HG03175 (cell line): ENCODE measurements at regions not wholly inside any gene's neighbourhood (a gene's known extent, or its start where the extent isn't known, plus 50 kb on each side); places are given as distances from the start of the nearest gene placed in this dataset.
A peak's percentile ranks its signal among the peaks of the same experiment; 100 is the strongest.
"Not testable (repeated sequence)": the region's sequence is repeated elsewhere in the genome, so short reads cannot be mapped to it uniquely, and the experiment has no call there.

Experiments
- ATAC-seq: cut with Tn5 transposase; IDR thresholded peaks from one replicate; pipeline ENCODE4 v1.9.1; 2021; ENCODE audit warnings: mild to moderate bottlenecking, moderate library complexity; ENCODE audit not compliant: unreplicated experiment

DNA sequence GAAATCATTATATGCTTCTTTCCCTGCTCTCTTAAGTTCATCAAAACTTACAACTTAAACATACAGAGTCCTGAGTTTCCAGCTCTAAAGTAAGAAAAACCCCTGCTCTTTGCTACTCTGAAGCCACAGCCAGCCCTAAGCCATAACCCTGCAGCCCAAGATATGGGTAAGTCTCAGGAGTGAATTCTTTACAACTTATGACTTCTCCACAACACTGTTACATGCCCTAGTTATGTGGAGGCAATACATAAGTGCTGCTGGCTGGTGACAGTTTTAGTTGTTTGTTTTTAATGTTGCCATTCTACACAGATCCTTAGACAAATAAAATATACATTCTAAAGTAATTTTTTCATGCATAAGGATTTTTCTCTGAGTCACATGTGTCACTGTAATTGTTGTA lies 100.2 kb downstream of the FBXO8 start:
- ATAC-seq = no peak

DNA sequence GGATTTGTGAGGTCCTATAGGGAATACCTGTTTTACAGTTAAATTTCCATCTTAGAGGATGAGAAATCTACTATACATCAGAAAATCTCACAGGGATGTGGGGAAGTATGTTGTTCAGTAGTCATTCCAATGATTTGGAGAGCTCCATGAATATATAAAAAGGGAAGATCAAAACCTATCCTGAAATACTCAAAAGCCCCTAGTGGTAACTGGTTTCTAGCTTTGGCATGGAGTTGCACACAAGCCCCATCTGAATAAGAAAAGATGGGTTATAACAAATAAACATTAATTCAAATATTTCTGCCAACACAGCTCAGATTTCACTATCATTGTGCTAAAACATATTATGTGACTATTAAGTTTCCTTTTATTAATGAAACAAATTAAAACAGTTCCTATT lies 101.6 kb downstream of the FBXO8 start:
- no peak for ATAC-seq

DNA sequence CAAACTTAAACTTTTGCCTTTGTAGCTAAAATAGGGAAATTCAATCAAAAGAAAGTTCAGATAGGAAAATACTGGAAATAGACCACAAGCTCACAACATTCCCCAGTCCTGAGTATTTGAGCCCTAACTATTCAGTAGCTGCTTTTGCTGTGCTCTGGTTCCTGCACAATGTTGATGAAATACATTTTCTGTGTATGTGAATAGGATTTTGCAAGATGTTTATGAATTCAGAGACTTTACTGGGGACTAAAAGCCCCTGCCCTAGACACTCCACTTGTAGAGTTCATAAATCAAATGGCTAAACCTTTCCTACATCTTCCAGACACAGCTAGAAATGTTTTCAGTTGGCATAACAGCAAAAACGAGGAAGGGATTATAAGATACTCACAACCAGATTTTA lies 105.9 kb downstream of the FBXO8 start:
- ATAC-seq = no peak

DNA sequence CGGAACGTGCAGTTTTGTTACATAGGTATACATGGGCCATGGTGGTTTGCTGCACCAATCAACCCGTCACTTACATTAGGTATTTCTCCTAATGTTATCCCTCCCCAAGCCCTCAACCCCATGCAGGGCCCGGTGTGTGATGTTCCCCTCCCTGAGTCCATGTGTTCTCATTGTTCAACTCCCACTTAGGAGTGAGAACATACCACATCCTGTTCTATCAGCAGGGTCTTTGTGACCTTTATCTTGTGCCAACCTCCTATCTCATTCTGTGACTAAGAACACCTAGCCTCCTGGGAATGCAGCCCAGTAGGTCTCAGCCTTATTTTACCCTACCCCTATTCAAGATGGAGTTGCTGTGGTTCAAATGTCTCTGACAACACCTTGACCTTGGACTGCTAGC lies 107.6 kb downstream of the FBXO8 start:
- not testable (repeated sequence) for ATAC-seq

DNA sequence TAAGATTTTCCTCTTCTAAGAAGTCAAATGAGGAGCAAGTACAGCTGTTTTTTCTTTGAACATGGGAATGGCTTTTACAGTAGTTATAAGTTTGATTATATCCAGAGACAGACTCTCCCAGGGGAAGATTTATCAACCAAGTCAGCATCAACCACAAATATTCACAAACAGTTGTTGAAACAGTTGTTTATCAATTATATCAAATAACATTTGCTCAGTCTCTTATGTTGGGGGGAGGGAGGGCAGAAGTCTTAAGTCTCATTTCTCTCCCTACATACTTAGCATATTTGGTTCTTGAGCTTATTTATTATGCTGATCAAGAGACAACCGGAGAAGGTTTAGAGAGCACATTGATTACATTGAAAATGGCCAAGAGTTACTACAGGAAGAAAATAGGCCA lies 110.1 kb downstream of the FBXO8 start:
- no peak for ATAC-seq

DNA sequence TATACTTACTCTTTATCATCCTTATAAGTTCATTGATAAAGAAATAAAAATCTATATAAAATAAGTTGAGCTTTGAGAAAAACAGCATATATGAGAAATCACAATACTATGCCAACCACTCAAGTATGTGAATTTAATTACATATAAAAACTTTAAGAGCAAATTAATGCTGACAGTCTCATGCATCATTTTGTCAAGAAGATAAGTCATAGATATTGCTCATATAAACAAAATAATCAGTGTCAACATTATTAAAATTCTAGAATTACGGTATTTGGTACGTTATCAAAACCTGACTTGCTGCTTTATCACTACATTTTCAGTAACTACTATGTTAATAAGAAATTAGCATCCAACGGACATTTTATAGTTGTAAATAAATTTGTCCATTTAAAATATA lies 111.2 kb downstream of the FBXO8 start:
- ATAC-seq = no peak

DNA sequence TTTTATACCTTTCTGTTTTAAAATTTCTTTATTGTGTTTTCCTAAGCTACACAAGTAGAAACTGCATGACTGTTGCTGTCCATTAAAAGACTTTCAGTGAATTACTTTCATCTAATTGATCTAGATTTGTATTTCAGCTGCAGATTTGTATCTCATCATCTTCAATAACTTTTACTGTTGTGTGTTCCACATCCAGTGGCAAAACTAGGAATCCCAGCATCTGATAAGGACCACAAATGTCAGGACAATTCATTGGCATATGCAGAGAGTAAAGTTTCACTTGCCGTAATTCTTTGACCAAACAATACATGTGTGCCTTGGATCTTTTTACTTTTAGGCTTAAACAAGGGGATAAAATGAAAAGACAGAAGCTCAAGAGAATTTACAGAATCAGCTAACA lies 112.6 kb downstream of the FBXO8 start:
- no peak for ATAC-seq

DNA sequence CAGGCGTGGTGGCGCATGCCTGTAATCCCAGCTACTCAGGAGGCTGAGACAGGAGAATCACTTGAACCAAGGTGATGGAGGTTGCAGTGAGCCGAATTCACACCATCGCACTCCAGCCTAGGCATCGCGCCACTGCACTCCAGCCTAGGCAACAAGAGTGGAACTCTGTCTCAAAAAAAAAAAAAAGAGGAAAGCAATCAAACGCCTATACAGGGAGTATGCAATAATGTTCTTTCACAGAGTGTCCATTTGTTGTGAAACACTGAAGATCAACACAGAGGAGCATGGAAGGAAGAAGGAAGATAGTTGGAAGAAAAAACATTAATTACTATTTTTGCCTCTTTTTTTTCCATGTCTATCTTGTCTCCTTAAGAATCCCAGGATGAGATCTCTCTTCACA lies 113.4 kb downstream of the FBXO8 start:
- ATAC-seq = no peak

DNA sequence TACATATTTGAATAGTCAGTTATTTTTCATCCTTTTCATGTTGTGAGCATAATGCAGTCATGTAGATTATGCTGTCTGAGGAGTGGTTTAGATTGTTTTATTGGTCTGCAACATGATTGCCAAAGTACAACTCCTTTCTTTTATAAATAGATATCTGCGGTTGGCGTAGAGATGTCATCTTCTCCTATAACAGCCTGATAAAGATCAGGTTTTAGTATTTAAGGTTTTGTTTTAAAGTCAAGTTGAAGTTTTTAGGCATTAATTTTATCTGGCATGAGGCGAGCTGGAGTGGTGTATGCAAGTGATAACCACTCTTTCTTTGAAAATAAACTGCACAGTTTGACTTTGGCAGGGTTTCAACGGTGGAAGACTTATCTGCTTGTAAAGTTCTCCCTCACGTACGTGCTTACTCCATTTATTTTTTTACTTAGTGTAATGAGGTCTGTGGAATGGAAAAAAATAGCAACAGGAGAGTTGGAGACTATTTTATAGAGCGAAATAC lies 126.3 kb downstream of the FBXO8 start:
- ATAC-seq = no peak

DNA sequence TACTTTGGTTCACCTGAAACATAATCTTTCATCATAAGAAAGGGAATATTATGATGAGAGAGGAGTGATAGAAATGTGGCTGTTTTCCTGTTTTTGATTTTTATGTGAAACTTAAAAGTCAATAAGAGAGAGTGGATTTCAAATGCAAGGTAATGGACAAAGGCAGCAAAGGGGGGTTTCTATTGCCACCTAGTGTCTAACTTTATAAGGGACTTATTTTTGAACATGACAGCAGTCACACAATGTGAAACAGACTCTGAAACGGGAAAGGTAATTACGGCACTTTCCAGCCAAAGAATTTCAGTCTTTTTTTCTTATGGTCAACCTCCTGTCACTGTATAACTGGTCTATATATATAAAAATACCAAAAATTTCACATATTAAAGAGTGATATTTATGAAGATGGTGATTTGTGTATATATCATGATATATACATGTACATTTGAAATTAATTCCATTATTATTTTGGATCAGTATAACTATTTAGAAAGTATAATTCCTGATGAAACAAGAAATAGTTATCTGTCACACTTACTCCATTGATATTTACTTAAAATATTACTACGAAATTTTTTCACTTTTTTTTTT lies 127.1 kb downstream of the FBXO8 start:
- ATAC-seq = peak; percentile 89

DNA sequence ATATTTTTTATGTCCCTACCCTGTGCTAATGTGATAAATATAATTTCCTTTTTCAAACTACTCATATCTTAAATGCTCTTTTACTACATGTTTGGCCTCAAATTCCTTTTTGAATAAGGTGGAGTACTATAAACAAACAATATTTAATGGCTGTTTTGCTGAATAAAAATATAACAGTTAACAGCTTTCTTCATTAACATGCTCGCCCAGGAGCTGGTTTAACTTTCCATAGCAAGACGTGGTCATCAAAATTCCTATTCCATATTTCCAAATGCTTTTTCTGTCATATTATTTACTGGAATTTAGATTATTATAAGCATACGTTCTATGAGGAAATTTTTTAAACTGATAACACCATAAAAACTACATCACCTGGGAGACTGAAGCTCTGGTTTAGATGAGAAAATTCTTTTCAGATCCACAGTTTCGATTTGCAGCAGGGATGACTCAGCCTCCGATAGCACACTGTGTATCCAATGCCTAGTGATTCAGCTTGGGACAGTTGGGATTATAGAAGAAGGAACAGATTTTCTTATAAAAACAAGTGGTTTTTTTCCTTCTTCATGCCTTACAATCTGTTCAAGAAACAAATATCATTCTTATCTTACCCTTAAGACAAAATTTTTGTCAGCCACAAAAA lies 129.1 kb downstream of the FBXO8 start:
- no peak for ATAC-seq

DNA sequence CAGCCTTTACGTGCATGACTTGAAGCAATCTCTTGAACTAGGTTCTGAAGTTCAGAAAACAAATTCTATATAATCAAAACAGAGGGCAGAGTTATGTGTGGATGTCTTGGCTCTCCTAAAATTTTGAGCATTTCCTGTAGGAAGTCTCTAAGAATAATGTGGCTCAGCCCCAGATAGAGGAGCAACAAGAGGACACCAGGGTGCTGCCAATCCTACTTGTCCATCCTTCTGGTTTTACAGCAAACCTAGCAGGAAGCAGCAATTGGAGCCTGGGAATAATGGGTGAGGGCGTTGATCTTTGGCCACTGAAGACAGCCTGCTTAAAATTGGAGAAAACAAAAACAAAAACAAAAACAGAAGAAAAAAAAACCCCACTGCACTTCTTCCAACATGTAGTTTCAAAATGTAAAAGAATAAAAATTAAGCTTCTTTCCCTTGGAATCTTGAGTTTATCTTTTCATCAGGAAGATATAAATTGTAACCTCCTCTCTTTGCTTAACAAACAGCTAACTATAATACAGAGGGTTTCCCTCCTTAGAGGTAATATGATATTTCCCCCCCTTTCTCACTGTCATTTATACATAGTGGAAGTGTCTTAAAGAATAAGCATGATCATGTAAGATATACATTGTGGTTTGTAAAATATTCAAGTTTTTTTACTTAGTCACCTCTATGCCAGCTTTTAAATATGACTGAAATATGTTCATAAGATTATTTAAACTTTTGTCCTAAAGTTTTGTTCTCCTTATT lies 130.6 kb downstream of the FBXO8 start:
- ATAC-seq = no peak

DNA sequence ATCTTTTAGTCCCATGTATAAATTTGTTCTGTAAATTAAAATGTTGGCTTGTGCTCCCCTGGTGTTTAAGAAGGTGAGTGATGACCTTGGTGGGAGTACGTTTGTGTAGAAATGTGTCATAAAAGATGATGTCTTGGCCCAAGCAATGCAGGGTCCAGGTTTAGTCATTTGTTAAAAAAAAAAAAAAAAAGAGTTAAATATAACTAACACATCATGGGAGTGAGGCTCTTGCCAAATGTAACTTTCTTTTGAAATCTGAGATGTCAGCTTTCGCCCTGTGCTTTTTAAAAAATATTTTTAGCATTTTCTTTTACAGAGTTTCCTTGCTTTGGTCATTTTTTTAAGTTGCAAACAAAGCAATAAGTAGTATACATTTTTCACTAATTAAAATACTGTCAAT lies 135.6 kb downstream of the FBXO8 start:
- no peak for ATAC-seq

DNA sequence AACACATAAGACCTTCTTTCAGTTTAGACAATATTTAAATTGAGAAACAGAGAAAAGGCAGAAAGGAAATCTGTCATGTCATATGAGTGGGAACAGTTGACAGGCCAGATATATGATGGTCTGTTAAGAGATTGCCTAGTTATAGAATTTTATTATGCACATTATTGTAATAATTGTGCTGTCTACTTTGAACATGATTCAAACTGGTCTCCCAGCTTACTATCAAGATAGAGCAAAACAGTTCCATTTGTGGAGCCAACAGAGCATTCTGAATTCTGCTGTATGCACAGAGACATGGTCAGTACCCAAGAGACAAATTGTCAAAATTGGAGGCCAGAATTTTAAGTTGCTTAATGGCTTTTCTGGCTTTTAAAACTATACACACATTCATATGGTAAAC lies 139.4 kb downstream of the FBXO8 start:
- ATAC-seq = no peak

DNA sequence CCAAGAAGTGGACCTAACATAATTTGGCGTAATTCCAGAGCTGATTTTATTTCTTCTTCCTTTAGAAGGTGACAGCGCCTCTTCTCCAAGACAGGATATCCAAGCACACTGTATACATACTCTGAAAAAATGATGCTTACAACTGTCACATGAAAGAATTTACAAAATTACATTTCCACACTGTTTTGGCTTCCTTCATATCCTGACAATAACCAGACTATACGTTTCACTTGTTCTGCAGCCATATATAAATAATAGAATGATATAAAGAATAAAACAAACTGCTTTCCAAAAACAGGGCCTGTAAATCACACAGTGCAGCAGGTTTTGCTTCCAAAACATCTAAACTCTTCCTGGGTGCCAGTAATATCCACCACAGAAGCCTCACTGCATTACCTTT lies 141.6 kb downstream of the FBXO8 start:
- no peak for ATAC-seq

DNA sequence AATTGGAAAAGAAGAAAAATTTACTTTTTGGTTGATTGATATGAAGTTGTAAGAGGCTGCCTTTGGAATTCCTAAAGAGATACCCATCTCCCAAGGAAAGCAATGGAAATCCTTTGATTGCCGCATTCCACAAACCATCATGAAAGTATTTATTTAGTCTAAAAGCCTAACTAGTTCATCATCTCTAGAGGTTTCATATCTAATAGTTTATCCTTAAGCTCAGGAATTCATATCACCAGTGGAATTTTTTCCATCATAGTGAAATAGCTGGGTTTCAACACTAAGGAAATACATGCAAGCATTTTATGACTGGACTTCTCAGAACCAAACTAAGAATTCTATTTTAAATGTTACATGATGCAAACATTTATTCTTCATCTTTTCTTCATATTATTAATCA lies 144.9 kb downstream of the FBXO8 start:
- no peak for ATAC-seq

DNA sequence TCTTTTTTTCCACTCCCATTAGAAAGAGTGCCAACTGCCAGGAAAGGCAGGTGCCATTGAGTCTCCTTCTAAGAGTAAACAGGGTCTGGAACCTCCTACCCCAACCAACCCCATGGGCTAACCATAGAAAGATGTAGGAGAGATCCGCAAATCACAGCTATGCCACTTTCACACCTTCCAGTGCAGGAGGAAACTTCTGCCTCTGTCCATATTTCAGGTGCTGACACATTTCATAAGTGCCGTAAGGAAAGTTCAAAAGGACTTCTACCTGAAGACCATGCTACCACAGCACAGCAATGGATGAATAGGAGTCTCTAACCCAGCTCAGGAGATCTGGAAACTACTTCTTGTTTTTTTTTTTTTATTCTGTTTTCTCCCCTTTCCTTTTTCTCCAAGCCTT lies 145.8 kb downstream of the FBXO8 start:
- ATAC-seq = no peak

DNA sequence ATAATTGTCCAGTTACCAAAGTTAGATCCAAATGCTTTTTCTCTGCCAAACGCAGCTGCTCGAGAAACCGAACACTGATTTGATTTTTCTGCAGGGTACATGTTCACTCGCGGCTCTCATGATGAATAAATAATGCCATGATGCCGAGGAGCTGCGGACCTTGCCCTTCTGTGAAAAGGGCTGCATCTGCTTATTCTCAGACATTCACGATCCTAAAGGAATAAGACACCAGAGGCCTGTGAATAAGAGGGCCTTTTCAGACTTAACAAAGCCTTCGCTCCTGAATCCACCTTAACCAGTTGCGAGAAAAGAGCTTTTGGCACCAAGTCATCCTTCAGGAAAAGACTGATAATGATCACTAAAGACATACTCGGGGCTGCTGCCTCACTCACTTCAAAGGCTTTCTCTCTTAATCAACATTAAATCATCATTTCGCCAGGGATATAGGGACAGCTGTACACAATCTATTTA lies 147.5 kb downstream of the FBXO8 start:
- no peak for ATAC-seq

DNA sequence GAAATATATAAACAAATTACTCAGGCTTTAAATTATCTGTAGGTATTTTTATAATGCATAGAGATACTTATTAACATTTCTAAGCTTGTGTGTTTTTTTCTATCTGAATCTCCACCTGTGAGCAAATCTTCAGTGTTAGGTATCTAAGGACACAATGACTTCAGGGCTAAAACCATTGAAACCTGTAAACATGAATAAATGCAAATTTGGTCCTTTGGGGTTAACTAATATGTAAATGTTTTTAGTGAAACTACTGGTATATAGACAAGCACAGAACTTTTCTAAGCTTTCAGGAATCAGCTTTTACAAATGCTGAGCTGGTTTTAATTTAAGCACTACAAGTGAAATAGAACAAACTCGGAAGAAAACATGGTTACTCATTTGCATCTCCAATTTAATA lies 147.9 kb downstream of the FBXO8 start:
- peak; percentile 44 for ATAC-seq

DNA sequence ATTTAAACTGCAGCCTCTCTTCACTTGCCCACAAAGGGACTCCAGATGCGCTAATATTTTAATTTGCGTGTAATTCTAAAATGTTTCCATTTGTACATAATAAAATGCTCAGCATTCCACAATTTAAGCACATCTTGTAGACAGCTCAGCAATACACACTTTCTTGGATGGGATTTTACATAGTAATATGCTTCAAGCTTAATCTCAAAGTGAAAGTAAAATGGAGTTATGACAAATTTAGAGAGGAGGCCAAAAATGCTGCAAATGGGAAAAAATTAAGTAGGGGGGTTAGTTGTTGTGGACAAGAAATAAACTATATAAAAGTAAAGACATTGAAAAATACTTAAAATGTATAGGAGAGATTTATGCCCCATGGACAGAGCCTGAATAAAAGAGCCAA lies 149.1 kb downstream of the FBXO8 start:
- ATAC-seq = no peak

DNA sequence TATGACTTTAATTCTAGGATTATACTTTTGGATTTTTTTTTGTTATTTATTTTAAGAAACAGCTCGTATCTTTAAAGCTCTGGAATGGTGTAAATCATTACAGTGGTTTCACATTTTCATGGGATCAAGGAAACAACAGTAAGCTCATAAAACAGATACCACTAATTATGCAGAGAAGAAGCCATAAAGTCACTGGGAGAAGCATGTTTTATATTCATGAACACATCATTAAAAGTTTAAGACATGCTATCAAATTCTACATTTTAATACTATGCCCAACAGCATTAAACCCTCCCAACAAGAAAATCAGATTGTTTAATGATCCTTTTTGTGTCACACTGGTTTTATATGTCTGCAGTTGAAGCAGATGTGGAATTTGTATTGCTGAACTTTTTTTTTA lies 149.9 kb downstream of the FBXO8 start:
- ATAC-seq = no peak

DNA sequence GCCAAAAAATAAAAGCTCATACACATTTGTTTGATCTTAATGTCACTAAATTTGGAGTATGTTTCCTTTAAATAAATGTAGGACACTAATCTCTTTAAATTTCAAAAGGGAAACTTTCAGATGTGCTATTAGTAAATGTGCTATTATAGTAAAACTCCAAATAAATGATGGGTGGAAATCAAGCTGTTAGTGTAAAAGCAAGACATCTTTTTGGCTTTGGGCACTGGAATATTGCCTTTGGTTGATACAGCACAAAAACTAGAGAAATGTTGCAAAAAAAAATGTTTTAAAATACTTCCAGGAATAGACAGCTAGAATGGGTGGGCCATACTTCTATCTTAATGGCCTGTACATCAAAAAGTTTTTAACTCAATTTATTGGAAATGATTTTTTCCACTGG lies 151.6 kb downstream of the FBXO8 start:
- ATAC-seq = no peak
